ENCODE measurements at regions not wholly inside any gene's neighbourhood (a gene's known extent, or its start where the extent isn't known, plus 50 kb on each side); places are given as distances from the start of the nearest gene placed in this dataset.
"Not testable (repeated sequence)": the region's sequence is repeated elsewhere in the genome, so short reads cannot be mapped to it uniquely, and the experiment has no call there.

- TF ChIP-seq CTCF (IDR thresholded peaks at IDR 0.05; ENCODE audit: insufficient read depth, low read depth, low read length): peak; percentile 21
- H3K4me3 ChIP-seq (ENCODE audit: low read depth, low read length); DNase-seq (ENCODE audit: low read depth): not testable (repeated sequence)
These were observed 135.7 kb upstream of the TSHZ3 start for GRCh38 chr19:31484858-31485410.

GRCh38 chr19:31485472-31485871, 136.2 kb upstream of the TSHZ3 start:
- H3K4me3 ChIP-seq (ENCODE audit: low read depth, low read length): no peak overlapping the region
- TF ChIP-seq CTCF (IDR thresholded peaks at IDR 0.05; ENCODE audit: insufficient read depth, low read depth, low read length): no peak
- no peak for DNase-seq (ENCODE audit: low read depth)

- TF ChIP-seq CTCF (IDR thresholded peaks at IDR 0.05; ENCODE audit: insufficient read depth, low read depth, low read length): no peak
- no peak overlapping the region for H3K4me3 ChIP-seq (ENCODE audit: low read depth, low read length)
- peak; percentile 58 for DNase-seq (ENCODE audit: low read depth)
These were observed 142.0 kb upstream of the TSHZ3 start for GRCh38 chr19:31491242-31491641.

- peak; percentile 11 for DNase-seq (ENCODE audit: low read depth)
- H3K4me3 ChIP-seq (ENCODE audit: low read depth, low read length): no peak overlapping the region
- TF ChIP-seq CTCF (IDR thresholded peaks at IDR 0.05; ENCODE audit: insufficient read depth, low read depth, low read length): no peak
These were observed 142.8 kb upstream of the TSHZ3 start for GRCh38 chr19:31492050-31492449.

GRCh38 chr19:31496076-31496475, 146.8 kb upstream of the TSHZ3 start:
- no peak overlapping the region for H3K4me3 ChIP-seq (ENCODE audit: low read depth, low read length)
- TF ChIP-seq CTCF (IDR thresholded peaks at IDR 0.05; ENCODE audit: insufficient read depth, low read depth, low read length): no peak
- DNase-seq (ENCODE audit: low read depth): no peak

GRCh38 chr19:31497709-31498108, 148.5 kb upstream of the TSHZ3 start:
- no peak for TF ChIP-seq CTCF (IDR thresholded peaks at IDR 0.05; ENCODE audit: insufficient read depth, low read depth, low read length)
- no peak overlapping the region for H3K4me3 ChIP-seq (ENCODE audit: low read depth, low read length)
- no peak for DNase-seq (ENCODE audit: low read depth)

GRCh38 chr19:31498781-31499180, 149.5 kb upstream of the TSHZ3 start:
- no peak for TF ChIP-seq CTCF (IDR thresholded peaks at IDR 0.05; ENCODE audit: insufficient read depth, low read depth, low read length)
- no peak for DNase-seq (ENCODE audit: low read depth)
- no peak overlapping the region for H3K4me3 ChIP-seq (ENCODE audit: low read depth, low read length)
